Glutamatergic neuron (in vitro differentiated cells): ENCODE measurements at regions not wholly inside any gene's neighbourhood (a gene's known extent, or its start where the extent isn't known, plus 50 kb on each side); places are given as distances from the start of the nearest gene placed in this dataset.

Experiments
- DNase-seq: peaks from one replicate; pipeline ENCODE4 v3.0.0; 2022
- H3K27ac Mint-ChIP-seq: one replicate; pipeline ENCODE4 v1.8.0; 2020; ENCODE audit warnings: mild to moderate bottlenecking, mixed read lengths, inconsistent platforms; ENCODE audit not compliant: unreplicated experiment
- H3K27me3 Mint-ChIP-seq: one replicate; pipeline ENCODE4 v1.8.0; 2020; ENCODE audit warnings: mild to moderate bottlenecking, moderate library complexity, mixed read lengths, inconsistent platforms; ENCODE audit not compliant: unreplicated experiment
- H3K36me3 Mint-ChIP-seq: one replicate; pipeline ENCODE4 v1.8.0; 2020; ENCODE audit warnings: mild to moderate bottlenecking, mixed read lengths, inconsistent platforms; ENCODE audit not compliant: unreplicated experiment
- H3K4me1 Mint-ChIP-seq: one replicate; pipeline ENCODE4 v1.8.0; 2020; ENCODE audit warnings: mild to moderate bottlenecking, low read depth, mixed read lengths, inconsistent platforms; ENCODE audit not compliant: unreplicated experiment
- H3K4me3 Mint-ChIP-seq: one replicate; pipeline ENCODE4 v1.8.0; 2020; ENCODE audit warnings: mild to moderate bottlenecking, mixed read lengths, inconsistent platforms; ENCODE audit not compliant: unreplicated experiment
- H3K9me3 Mint-ChIP-seq: one replicate; pipeline ENCODE4 v1.8.0; 2020; ENCODE audit warnings: mild to moderate bottlenecking, moderate library complexity, mixed read lengths, inconsistent platforms; ENCODE audit not compliant: unreplicated experiment
- TF ChIP-seq, protein P1 (sequence below): fragments of 200-600 bp; sonication (generic); IDR thresholded peaks from one replicate; pipeline ENCODE4 v1.5.0; 2021; ENCODE audit not compliant: partially characterized antibody, unreplicated experiment

GRCh38 chr2:21993002-21993401 is 869.2 kb downstream of the TDRD15 start:
- Mint-ChIP-seq H3K27ac (no peak overlapping the region), H3K4me3 (no peak overlapping the region), H3K27me3 (no peaks in the 10 kb centered on the region), H3K36me3 (peaks cover 22% of the 10 kb centered on the region), H3K9me3 (peaks cover 5% of the 10 kb centered on the region), H3K4me1 (no peaks in the 10 kb centered on the region)
- no peak for DNase-seq
- TF ChIP-seq, protein P1, sequence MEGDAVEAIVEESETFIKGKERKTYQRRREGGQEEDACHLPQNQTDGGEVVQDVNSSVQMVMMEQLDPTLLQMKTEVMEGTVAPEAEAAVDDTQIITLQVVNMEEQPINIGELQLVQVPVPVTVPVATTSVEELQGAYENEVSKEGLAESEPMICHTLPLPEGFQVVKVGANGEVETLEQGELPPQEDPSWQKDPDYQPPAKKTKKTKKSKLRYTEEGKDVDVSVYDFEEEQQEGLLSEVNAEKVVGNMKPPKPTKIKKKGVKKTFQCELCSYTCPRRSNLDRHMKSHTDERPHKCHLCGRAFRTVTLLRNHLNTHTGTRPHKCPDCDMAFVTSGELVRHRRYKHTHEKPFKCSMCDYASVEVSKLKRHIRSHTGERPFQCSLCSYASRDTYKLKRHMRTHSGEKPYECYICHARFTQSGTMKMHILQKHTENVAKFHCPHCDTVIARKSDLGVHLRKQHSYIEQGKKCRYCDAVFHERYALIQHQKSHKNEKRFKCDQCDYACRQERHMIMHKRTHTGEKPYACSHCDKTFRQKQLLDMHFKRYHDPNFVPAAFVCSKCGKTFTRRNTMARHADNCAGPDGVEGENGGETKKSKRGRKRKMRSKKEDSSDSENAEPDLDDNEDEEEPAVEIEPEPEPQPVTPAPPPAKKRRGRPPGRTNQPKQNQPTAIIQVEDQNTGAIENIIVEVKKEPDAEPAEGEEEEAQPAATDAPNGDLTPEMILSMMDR: no peak

GRCh38 chr2:21996339-21996738 is 872.6 kb downstream of the TDRD15 start:
- H3K27me3 Mint-ChIP-seq: no peaks in the 10 kb centered on the region
- no peaks in the 10 kb centered on the region for H3K4me1 Mint-ChIP-seq
- no peak overlapping the region for H3K4me3 Mint-ChIP-seq
- no peak overlapping the region for H3K27ac Mint-ChIP-seq
- TF ChIP-seq, protein P1: no peak
- DNase-seq: no peak
- H3K9me3 Mint-ChIP-seq: peaks cover 5% of the 10 kb centered on the region
- H3K36me3 Mint-ChIP-seq: peaks cover 13% of the 10 kb centered on the region

DNA sequence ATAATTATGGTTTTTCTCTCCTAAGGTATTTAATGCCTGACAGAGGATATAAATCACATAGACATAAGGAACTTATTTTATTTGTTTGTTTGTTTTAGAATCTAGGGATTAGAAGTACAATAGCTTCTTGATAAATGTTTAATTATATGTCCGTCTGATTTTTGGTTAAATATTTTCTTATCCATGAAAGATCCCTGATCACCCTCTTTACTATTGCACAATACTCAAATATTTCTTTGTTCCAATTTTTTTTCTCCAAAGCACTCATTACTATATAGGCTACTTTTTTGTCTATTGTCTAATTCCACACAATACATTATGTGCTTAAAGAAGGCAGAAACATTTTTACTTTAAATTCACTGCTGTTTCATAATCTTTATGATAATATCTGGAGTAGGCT is 875.8 kb downstream of the TDRD15 start:
- Mint-ChIP-seq H3K4me1 (no peaks in the 10 kb centered on the region), H3K27me3 (no peaks in the 10 kb centered on the region), H3K27ac (no peak overlapping the region), H3K9me3 (no peaks in the 10 kb centered on the region), H3K36me3 (no peaks in the 10 kb centered on the region), H3K4me3 (no peak overlapping the region)
- no peak for DNase-seq
- TF ChIP-seq, protein P1: no peak

DNA sequence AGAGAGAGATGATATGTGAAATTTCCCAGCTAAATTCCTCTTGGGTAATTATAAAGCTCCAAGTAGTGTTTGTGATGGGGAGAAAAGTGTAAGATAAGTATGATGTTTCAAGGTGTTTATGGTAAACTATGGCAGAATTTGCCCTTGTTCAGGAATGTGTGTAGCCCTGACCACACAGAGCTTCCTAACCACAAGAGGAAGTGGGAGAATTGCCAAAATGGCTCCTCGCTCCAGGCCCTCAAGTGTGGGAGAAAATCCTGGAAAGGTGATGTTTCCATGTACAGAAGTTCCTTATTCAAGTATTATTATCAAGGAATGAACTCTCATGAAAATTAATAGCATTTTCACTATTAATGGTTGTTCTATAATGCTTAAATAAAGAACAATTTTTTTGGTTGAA is 878.3 kb downstream of the TDRD15 start:
- no peak for DNase-seq
- Mint-ChIP-seq H3K4me3 (no peak overlapping the region), H3K9me3 (no peaks in the 10 kb centered on the region), H3K4me1 (no peaks in the 10 kb centered on the region), H3K36me3 (no peaks in the 10 kb centered on the region), H3K27me3 (no peaks in the 10 kb centered on the region), H3K27ac (no peak overlapping the region)
- TF ChIP-seq, protein P1: no peak

- Mint-ChIP-seq H3K36me3 (no peaks in the 10 kb centered on the region), H3K9me3 (no peaks in the 10 kb centered on the region), H3K4me1 (no peaks in the 10 kb centered on the region), H3K27me3 (no peaks in the 10 kb centered on the region), H3K4me3 (no peak overlapping the region), H3K27ac (no peak overlapping the region)
- DNase-seq: no peak
- TF ChIP-seq, protein P1: no peak
These were observed 879.5 kb downstream of the TDRD15 start for GRCh38 chr2:22003270-22003669.
